Prostate gland (tissue), 2 donors: ENCODE measurements at regions not wholly inside any gene's neighbourhood (a gene's known extent, or its start where the extent isn't known, plus 50 kb on each side); places are given as distances from the start of the nearest gene placed in this dataset.

ENCODE experiments used
- CTCF ChIP-seq, 4 experiments: fragments of 200-600 bp in 2 of 4; fragments of 450-650 bp in 2 of 4; sonication (generic) in 2 of 4; IDR thresholded peaks; 1 replicate in 3 of 4; 2 replicates in 1 of 4; pipeline ENCODE4 v1.5.1; 2016 to 2019; ENCODE audit warnings: antibody characterized with exemption in 4 of 4, mild to moderate bottlenecking in 2 of 4, moderate library complexity in 2 of 4
- POLR2A ChIP-seq: fragments of 450-650 bp; IDR thresholded peaks from one replicate; pipeline ENCODE4 v1.6.1; 2016; ENCODE audit warnings: antibody characterized with exemption, mild to moderate bottlenecking
- POLR2AphosphoS5 ChIP-seq: sonication (generic); formaldehyde crosslinking; IDR thresholded peaks from one replicate; pipeline ENCODE4 v1.6.1; 2017; ENCODE audit warnings: antibody characterized with exemption

GRCh38 chr3:89649431-89649830, 542.0 kb downstream of the EPHA3 start:
- TF ChIP-seq CTCF (IDR thresholded peaks at IDR 0.05) (no peak), POLR2AphosphoS5 (no peak), POLR2A (no peak)
